HepG2 (cell line): ENCODE measurements at regions not wholly inside any gene's neighbourhood (a gene's known extent, or its start where the extent isn't known, plus 50 kb on each side); places are given as distances from the start of the nearest gene placed in this dataset.

Experiments
- ATAC-seq: fragments of 200-7000 bp; cut with Tn5 transposase; 3 replicates; pipeline ENCODE4 v1.9.1; 2020; ENCODE audit warnings: mild to moderate bottlenecking, moderate library complexity
- BruUV-seq: library from RNA; stranded (reverse); fragments of 400-500 nt; replicated peaks from 2 replicates; lab custom pipeline; 2021; lab: Mats Ljungman, UMichigan
- CTCF ChIA-PET: fragments of 300-600 bp; formaldehyde crosslinking; extraction: SDS; loops from one replicate; lab custom pipeline; 2021; ENCODE audit warnings: low total read pairs, inconsistent platforms, low intra/inter-chr PET ratio; lab: Yijun Ruan, JAX
- POLR2A ChIA-PET: fragments of 350-600 bp; sonication (Branson Sonifier 250); formaldehyde crosslinking; loops from one replicate; lab custom pipeline; 2020; ENCODE audit warnings: antibody characterized with exemption, inconsistent platforms; lab: Yijun Ruan, JAX
- DNase-seq: peaks from one replicate; pipeline ENCODE4 v3.0.0-alpha.2; 2015; ENCODE audit warnings: low spot score
- FAIRE-seq: peaks from 3 replicates; lab custom pipeline; 2011; peaks lifted over from hg19 to GRCh38; lab: Jason Lieb, UNC
- H2AFZ ChIP-seq: one replicate; pipeline ENCODE4 v1.6.1; 2011; ENCODE audit warnings: low read length, inconsistent platforms
- H3K27ac ChIP-seq: fragments of 300-600 bp; 3 replicates; pipeline ENCODE4 v1.8.0; 2011; ENCODE audit warnings: mixed run types, mild to moderate bottlenecking, mixed read lengths, low read length, inconsistent platforms; ENCODE audit not compliant: insufficient read depth; ENCODE audit errors: extremely low read length
- H3K27me3 ChIP-seq, 2 experiments: fragments of 200-600 bp in 1 of 2; 2 replicates in 1 of 2; 3 replicates in 1 of 2; pipeline versions ENCODE4 v1.6.0 to v1.8.0; 2011; ENCODE audit warnings: low read length in 2 of 2, mild to moderate bottlenecking in 2 of 2, moderate library complexity in 2 of 2, inconsistent platforms in 1 of 2; ENCODE audit not compliant: insufficient read depth in 2 of 2, control insufficient read depth in 1 of 2
- H3K36me3 ChIP-seq, 2 experiments: fragments of 200-600 bp in 1 of 2; replicated peaks in 1 of 2; 2 replicates in 1 of 2; 3 replicates in 1 of 2; pipeline versions ENCODE4 v1.5.1 to v1.8.0; 2011; ENCODE audit warnings: low read length in 2 of 2, inconsistent platforms in 1 of 2; ENCODE audit not compliant: insufficient read depth in 2 of 2, control insufficient read depth in 1 of 2
- H3K4me1 ChIP-seq: 2 replicates; pipeline ENCODE4 v1.5.1; 2012; ENCODE audit warnings: low read length, inconsistent platforms; ENCODE audit not compliant: insufficient read depth
- H3K4me2 ChIP-seq: 2 replicates; pipeline ENCODE4 v1.6.0; 2011; ENCODE audit warnings: low read depth, low read length, inconsistent platforms
- H3K4me3 ChIP-seq, 3 experiments: fragments of 200-600 bp in 1 of 3; sonication (generic), shearing (Covaris generic) in 1 of 3; replicated peaks in 1 of 3; 2 replicates each; pipeline ENCODE4 v1.5.1; 2011 to 2016; ENCODE audit warnings: low read length in 3 of 3, inconsistent platforms in 2 of 3, low read depth in 2 of 3, mild to moderate bottlenecking in 2 of 3, control low read depth in 1 of 3, mixed read lengths in 1 of 3; ENCODE audit not compliant: insufficient read depth in 1 of 3
- H3K79me2 ChIP-seq: one replicate; pipeline ENCODE4 v1.6.1; 2011; ENCODE audit warnings: low read length, inconsistent platforms; ENCODE audit not compliant: insufficient read depth
- H3K9ac ChIP-seq: 2 replicates; pipeline ENCODE4 v1.6.0; 2011; ENCODE audit warnings: mild to moderate bottlenecking, low read depth, low read length, inconsistent platforms; ENCODE audit not compliant: insufficient read depth
- H3K9me3 ChIP-seq: 2 replicates; pipeline ENCODE4 v1.5.1; 2012; ENCODE audit warnings: mild to moderate bottlenecking, low read length
- H4K20me1 ChIP-seq: 2 replicates; pipeline ENCODE4 v1.6.0; 2011; ENCODE audit warnings: inconsistent platforms, mild to moderate bottlenecking, low read length, moderate library complexity; ENCODE audit not compliant: insufficient read depth
- ARID4A ChIP-seq: sonication (generic); formaldehyde crosslinking; IDR thresholded peaks from 2 replicates; pipeline ENCODE4 v1.5.0; 2020; ENCODE audit warnings: mild to moderate bottlenecking, missing genetic modification reagents, borderline replicate concordance
- EP300 ChIP-seq, 3 experiments: sonication (generic) in 1 of 3; formaldehyde crosslinking in 1 of 3; IDR thresholded peaks; 2 replicates each; pipeline versions ENCODE4 v1.5.1 to v1.6.1; 2011 to 2020; ENCODE audit warnings: low read depth in 2 of 3, low read length in 2 of 3, borderline replicate concordance in 1 of 3, improper control_type of control experiment in 1 of 3, mild to moderate bottlenecking in 1 of 3, missing genetic modification reagents in 1 of 3, moderate library complexity in 1 of 3
- NR2F2 ChIP-seq: IDR thresholded peaks from 2 replicates; pipeline ENCODE4 v1.6.1; 2012; ENCODE audit warnings: low read depth, inconsistent platforms, borderline replicate concordance
- RAD21 ChIP-seq: fragments of 450-650 bp; formaldehyde crosslinking; IDR thresholded peaks from 2 replicates; pipeline ENCODE4 v1.5.0; 2020; ENCODE audit warnings: mild to moderate bottlenecking
- ZNF17 ChIP-seq: sonication (generic); formaldehyde crosslinking; IDR thresholded peaks from 2 replicates; pipeline ENCODE4 v1.5.0; 2020; ENCODE audit warnings: mild to moderate bottlenecking, missing genetic modification reagents
- ZNF235 ChIP-seq: sonication (generic); formaldehyde crosslinking; IDR thresholded peaks from 2 replicates; pipeline ENCODE4 v1.8.1; 2023; ENCODE audit warnings: mild to moderate bottlenecking, missing genetic modification reagents, borderline replicate concordance
- ZNF407 ChIP-seq: sonication (generic); formaldehyde crosslinking; IDR thresholded peaks from one replicate; pipeline ENCODE4 v1.5.1; 2020; ENCODE audit warnings: mild to moderate bottlenecking, missing genetic modification reagents; ENCODE audit errors: not compliant biosample characterization
- ZNF670 ChIP-seq: sonication (generic); formaldehyde crosslinking; IDR thresholded peaks from 2 replicates; pipeline ENCODE4 v1.8.0; 2022; ENCODE audit warnings: mild to moderate bottlenecking, missing genetic modification reagents, borderline replicate concordance
- ZNF790 ChIP-seq: sonication (generic); formaldehyde crosslinking; IDR thresholded peaks from 2 replicates; pipeline ENCODE4 v1.8.0; 2022; ENCODE audit warnings: missing genetic modification reagents, mild to moderate bottlenecking, borderline replicate concordance
- ZNF839 ChIP-seq: sonication (generic); formaldehyde crosslinking; IDR thresholded peaks from 2 replicates; pipeline ENCODE4 v1.4.0; 2020; ENCODE audit warnings: missing genetic modification reagents, mild to moderate bottlenecking, borderline replicate concordance
- WGBS: methylation state at CpG from one replicate; pipeline ENCODE4 v1.1.6; 2017; ENCODE audit warnings: low lambda C conversion rate; 5-methylcytosine and 5-hydroxymethylcytosine counted together
- in situ Hi-C: cut with HindIII; loops from 2 replicates; pipeline ENCODE4 v1.10.0; 2017; ENCODE audit warnings: low pct_unique_long_range_greater_than_20kb; ENCODE audit not compliant: extremely low pct_ligation_motif_present
- intact Hi-C: fragments of 100-400 bp; cut with micrococcal nuclease; formaldehyde crosslinking; loops from one replicate; pipeline ENCODE4 v1.10.0; 2022; ENCODE audit not compliant: unreplicated experiment

DNA sequence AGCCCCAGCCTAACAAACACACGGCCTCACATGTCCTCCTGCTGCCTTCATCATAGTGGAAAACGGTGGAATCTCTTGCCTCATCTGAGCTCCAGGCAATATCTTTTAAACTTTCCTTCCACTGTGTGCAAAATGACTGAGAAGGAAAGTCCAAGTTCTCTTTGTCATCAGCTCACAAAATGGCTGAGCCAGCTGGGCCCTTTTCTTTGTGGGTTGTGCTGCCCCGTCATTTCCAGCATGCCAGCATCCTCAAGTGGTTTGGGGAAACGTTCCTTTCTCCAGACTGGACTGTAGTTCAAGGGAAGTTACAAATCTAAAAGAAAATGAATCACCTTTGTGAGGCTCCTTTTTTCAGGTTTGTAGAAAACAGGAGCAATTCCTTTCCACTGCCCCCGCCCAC is 171.1 kb upstream of the FSTL4 start (continued):
- TF ChIP-seq ZNF407 (CRISPR knock-in tag): no peak
- no peak for TF ChIP-seq ZNF17 (CRISPR knock-in tag)
- TF ChIP-seq, all 625 proteins: peak for 0

- no peaks in the 10 kb centered on the region for H3K79me2 ChIP-seq
- WGBS: 18% methylated on average over 5 of the region's 5 CpGs
- FAIRE-seq (no peak), ATAC-seq (no peak), DNase-seq (no peak)
- H3K4me3 ChIP-seq: no peak overlapping the region
- no peak overlapping the region for H2AFZ ChIP-seq
- intact Hi-C loops (no loop called here), in situ Hi-C loops (no loop called here)
- CTCF ChIA-PET: no interaction called here
- H3K27ac ChIP-seq: no peak overlapping the region
- H4K20me1 ChIP-seq: no peaks in the 10 kb centered on the region
- H3K9ac ChIP-seq: no peak overlapping the region
- POLR2A ChIA-PET: no interaction called here
- H3K9me3 ChIP-seq: no peaks in the 10 kb centered on the region
- peaks cover 0 to 8% of the 10 kb centered on the region in 2 experiments; a peak in 2 of 5 replicates for H3K27me3 ChIP-seq
- H3K4me2 ChIP-seq: no peak overlapping the region
- no TSS peak for BruUV-seq
- no peaks in the 10 kb centered on the region for H3K36me3 ChIP-seq
- H3K4me1 ChIP-seq: no peaks in the 10 kb centered on the region
- TF ChIP-seq ZNF235: no peak
- no peak for TF ChIP-seq ZNF670 (CRISPR knock-in tag)
- TF ChIP-seq NR2F2: no peak
- no peak for TF ChIP-seq ZNF790 (CRISPR knock-in tag)
- no peak for TF ChIP-seq RAD21 (CRISPR knock-in tag)
- no peak for TF ChIP-seq ARID4A
- TF ChIP-seq EP300 (IDR thresholded peaks at IDR 0.05; ENCODE audit: low read depth in 2 of 2, low read length in 2 of 2): no peak
- no peak for TF ChIP-seq EP300 (CRISPR knock-in tag; IDR thresholded peaks at IDR 0.05; ENCODE audit: borderline replicate concordance)
- no peak for TF ChIP-seq ZNF839 (CRISPR knock-in tag)
These were observed 170.4 kb upstream of the FSTL4 start for GRCh38 chr5:133782736-133783135.
